Gastrocnemius medialis (tissue), 4 donors: ENCODE measurements at regions not wholly inside any gene's neighbourhood (a gene's known extent, or its start where the extent isn't known, plus 50 kb on each side); places are given as distances from the start of the nearest gene placed in this dataset.
"Not testable (repeated sequence)": the region's sequence is repeated elsewhere in the genome, so short reads cannot be mapped to it uniquely, and the experiment has no call there.

Source experiments
- ATAC-seq, 2 donors: fragments of 150-250 bp; one replicate each; pipeline ENCODE4 v1.9.1; 2016
- DNase-seq, 2 donors: peaks; one replicate each; pipeline ENCODE4 v3.0.0-alpha.2; 2019
- H3K27ac ChIP-seq, 4 donors: fragments of 200-600 bp; sonication (generic); 1 replicate in 1 of 4; 2 replicates in 3 of 4; pipeline ENCODE4 v1.5.1; 2016 to 2018; ENCODE audit warnings: mild to moderate bottlenecking in 2 of 4, moderate library complexity in 1 of 4
- H3K27me3 ChIP-seq, 3 donors: fragments of 200-600 bp; sonication (generic) in 2 of 3; 1 replicate in 1 of 3; 2 replicates in 2 of 3; pipeline versions ENCODE4 v1.5.1 to v1.6.0; 2016 to 2019; ENCODE audit warnings: mild to moderate bottlenecking in 1 of 3, moderate library complexity in 1 of 3
- H3K36me3 ChIP-seq, 2 donors: fragments of 200-600 bp; sonication (generic) in 1 of 2; one replicate each; pipeline ENCODE4 v1.5.1; 2017 to 2018
- H3K4me1 ChIP-seq, 2 donors: fragments of 200-600 bp; sonication (generic) in 1 of 2; one replicate each; pipeline ENCODE4 v1.5.1; 2016 to 2017; ENCODE audit warnings: mild to moderate bottlenecking in 2 of 2
- H3K4me3 ChIP-seq, 4 donors: fragments of 200-600 bp; sonication (generic) in 3 of 4; 1 replicate in 1 of 4; 2 replicates in 3 of 4; pipeline ENCODE4 v1.5.1; 2016 to 2019; ENCODE audit warnings: mild to moderate bottlenecking in 2 of 4
- H3K9me3 ChIP-seq, 3 donors: fragments of 200-600 bp; sonication (generic) in 2 of 3; 1 replicate in 1 of 3; 2 replicates in 2 of 3; pipeline ENCODE4 v1.5.1; 2016 to 2019
- CTCF ChIP-seq, 5 experiments: fragments of 450-650 bp in 3 of 5; fragments of 200-600 bp in 2 of 5; sonication (generic) in 2 of 5; IDR thresholded peaks in 4 of 5; conservative IDR thresholded peaks in 1 of 5; 1 replicate in 4 of 5; 2 replicates in 1 of 5; pipeline ENCODE4 v1.5.1; 2016 to 2019; ENCODE audit warnings: antibody characterized with exemption in 5 of 5, mild to moderate bottlenecking in 3 of 5, moderate library complexity in 3 of 5
- POLR2A ChIP-seq, 2 donors: fragments of 450-650 bp; IDR thresholded peaks; one replicate each; pipeline ENCODE4 v1.6.1; 2017; ENCODE audit warnings: antibody characterized with exemption in 2 of 2, mild to moderate bottlenecking in 2 of 2, moderate library complexity in 2 of 2
- in situ Hi-C, 4 donors: fragments of 200-750 bp; cut with MboI; loops; one replicate each; pipeline versions ENCODE4 v1.15.0 to v1.8.0; 2017; ENCODE audit warnings: low sequenced_read_pairs in 4 of 4
- intact Hi-C: fragments of 100-400 bp; cut with DNase I; formaldehyde crosslinking; loops from one replicate; pipeline ENCODE4 v1.15.1; 2023; ENCODE audit warnings: low total_unique reads

- no peaks in the 10 kb centered on the region for H3K36me3 ChIP-seq
- TF ChIP-seq CTCF (IDR thresholded peaks at IDR 0.05 in 4 of 5, conservative IDR thresholded peaks at IDR 0.05 in 1 of 5): no peak
- no peak for TF ChIP-seq POLR2A (IDR thresholded peaks at IDR 0.05)
- intact Hi-C loops (no loop called here), in situ Hi-C loops (no loop called here)
- no peak overlapping the region for H3K4me3 ChIP-seq
- no peak overlapping the region for H3K27ac ChIP-seq
- no peaks in the 10 kb centered on the region for H3K9me3 ChIP-seq
- H3K27me3 ChIP-seq: no peaks in the 10 kb centered on the region
- ATAC-seq: no peak
- no peak for DNase-seq
- H3K4me1 ChIP-seq: no peaks in the 10 kb centered on the region
Observed at GRCh38 chr13:82506805-82507414, 1375.4 kb downstream of the SLITRK1 start.

GRCh38 chr13:82501834-82502233 is 1380.4 kb downstream of the SLITRK1 start:
- ATAC-seq: no peak
- no peaks in the 10 kb centered on the region for H3K36me3 ChIP-seq
- no peaks in the 10 kb centered on the region for H3K9me3 ChIP-seq
- no peak overlapping the region for H3K27ac ChIP-seq
- H3K4me3 ChIP-seq: no peak overlapping the region
- in situ Hi-C loops (no loop called here), intact Hi-C loops (no loop called here)
- DNase-seq: no peak
- TF ChIP-seq POLR2A (IDR thresholded peaks at IDR 0.05) (no peak), CTCF (IDR thresholded peaks at IDR 0.05 in 4 of 5, conservative IDR thresholded peaks at IDR 0.05 in 1 of 5) (no peak)
- H3K4me1 ChIP-seq: no peaks in the 10 kb centered on the region
- H3K27me3 ChIP-seq: no peaks in the 10 kb centered on the region

- no peaks in the 10 kb centered on the region for H3K4me1 ChIP-seq
- DNase-seq (no peak), ATAC-seq (no peak)
- intact Hi-C loops: no loop called here
- H3K9me3 ChIP-seq: no peaks in the 10 kb centered on the region
- H3K27me3 ChIP-seq: no peaks in the 10 kb centered on the region
- H3K4me3 ChIP-seq: no peak overlapping the region
- no peaks in the 10 kb centered on the region for H3K36me3 ChIP-seq
- in situ Hi-C loops: no loop called here
- TF ChIP-seq POLR2A (IDR thresholded peaks at IDR 0.05) (no peak), CTCF (IDR thresholded peaks at IDR 0.05 in 4 of 5, conservative IDR thresholded peaks at IDR 0.05 in 1 of 5) (no peak)
- H3K27ac ChIP-seq: no peak overlapping the region
Observed at GRCh38 chr13:82480415-82480814, 1401.9 kb downstream of the SLITRK1 start.

GRCh38 chr13:82477436-82477835 is 1404.8 kb downstream of the SLITRK1 start:
- intact Hi-C loops: no loop called here
- H3K27ac ChIP-seq: no peak overlapping the region
- TF ChIP-seq CTCF (IDR thresholded peaks at IDR 0.05 in 4 of 5, conservative IDR thresholded peaks at IDR 0.05 in 1 of 5) (no peak), POLR2A (IDR thresholded peaks at IDR 0.05) (no peak)
- no peaks in the 10 kb centered on the region for H3K4me1 ChIP-seq
- no peaks in the 10 kb centered on the region for H3K9me3 ChIP-seq
- no peaks in the 10 kb centered on the region for H3K27me3 ChIP-seq
- no peak overlapping the region for H3K4me3 ChIP-seq
- in situ Hi-C loops: no loop called here
- DNase-seq (no peak), ATAC-seq (no peak)
- no peaks in the 10 kb centered on the region for H3K36me3 ChIP-seq

GRCh38 chr13:82467626-82468025 is 1414.6 kb downstream of the SLITRK1 start:
- no peaks in the 10 kb centered on the region for H3K36me3 ChIP-seq
- H3K27me3 ChIP-seq: no peaks in the 10 kb centered on the region
- intact Hi-C loops (no loop called here), in situ Hi-C loops (no loop called here)
- H3K27ac ChIP-seq: no peak overlapping the region
- no peaks in the 10 kb centered on the region for H3K4me1 ChIP-seq
- no peak overlapping the region for H3K4me3 ChIP-seq
- TF ChIP-seq POLR2A (IDR thresholded peaks at IDR 0.05): no peak
- no peak for TF ChIP-seq CTCF (IDR thresholded peaks at IDR 0.05 in 4 of 5, conservative IDR thresholded peaks at IDR 0.05 in 1 of 5)
- ATAC-seq: no peak
- DNase-seq: no peak
- H3K9me3 ChIP-seq: no peaks in the 10 kb centered on the region

GRCh38 chr13:82459575-82459974 is 1422.7 kb downstream of the SLITRK1 start:
- intact Hi-C loops, H3K27ac ChIP-seq, DNase-seq, in situ Hi-C loops, H3K9me3 ChIP-seq, H3K27me3 ChIP-seq, H3K4me1 ChIP-seq, ATAC-seq, H3K4me3 ChIP-seq, H3K36me3 ChIP-seq: not testable (repeated sequence)
